Hippocampal formation (tissue), 2 donors: ENCODE measurements at regions not wholly inside any gene's neighbourhood (a gene's known extent, or its start where the extent isn't known, plus 50 kb on each side); places are given as distances from the start of the nearest gene placed in this dataset.
A peak's percentile ranks its signal among the peaks of the same experiment; 100 is the strongest.

ENCODE experiments used
- DNase-seq, 2 donors: peaks; one replicate each; lab custom pipeline; 2025; lab: John Stamatoyannopoulos, UW

DNA sequence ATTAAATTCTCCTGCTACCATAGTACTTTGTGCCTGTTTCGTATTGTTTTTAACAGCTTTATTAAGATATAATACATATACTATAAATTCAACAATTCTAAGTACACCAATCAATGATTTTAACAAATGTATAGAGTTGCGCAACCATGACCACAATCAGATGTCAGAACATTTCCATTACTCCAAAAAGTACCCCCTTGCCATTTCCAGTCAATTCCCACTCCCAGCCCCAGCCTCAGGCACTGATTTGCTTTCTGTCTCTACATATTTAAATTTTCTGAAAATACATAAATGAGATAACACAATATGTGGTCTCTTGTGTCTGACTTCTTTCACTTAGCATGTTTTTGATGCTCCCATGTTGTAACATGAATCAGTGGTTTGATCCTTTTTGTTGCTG is 193.9 kb downstream of the FIGN start:
- no peak for DNase-seq

DNA sequence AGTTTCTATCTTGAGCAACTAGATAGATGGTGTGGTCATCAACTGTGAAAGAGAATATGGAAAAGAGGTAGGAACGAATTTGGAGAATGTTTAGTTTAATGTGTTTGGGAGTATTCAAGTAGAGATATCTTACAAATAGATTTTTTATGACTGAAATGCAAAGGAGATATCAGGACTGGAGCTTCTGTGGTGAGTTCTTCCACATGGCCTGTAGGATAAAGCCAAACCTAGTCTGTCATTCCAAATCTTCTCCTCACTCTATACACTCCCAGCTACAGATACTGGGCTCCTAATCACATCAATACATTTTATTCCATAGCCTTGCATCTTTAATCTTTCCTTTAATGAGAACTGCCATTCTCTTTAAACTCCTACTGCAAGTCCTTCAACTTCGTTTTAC is 194.3 kb downstream of the FIGN start:
- DNase-seq: no peak

DNA sequence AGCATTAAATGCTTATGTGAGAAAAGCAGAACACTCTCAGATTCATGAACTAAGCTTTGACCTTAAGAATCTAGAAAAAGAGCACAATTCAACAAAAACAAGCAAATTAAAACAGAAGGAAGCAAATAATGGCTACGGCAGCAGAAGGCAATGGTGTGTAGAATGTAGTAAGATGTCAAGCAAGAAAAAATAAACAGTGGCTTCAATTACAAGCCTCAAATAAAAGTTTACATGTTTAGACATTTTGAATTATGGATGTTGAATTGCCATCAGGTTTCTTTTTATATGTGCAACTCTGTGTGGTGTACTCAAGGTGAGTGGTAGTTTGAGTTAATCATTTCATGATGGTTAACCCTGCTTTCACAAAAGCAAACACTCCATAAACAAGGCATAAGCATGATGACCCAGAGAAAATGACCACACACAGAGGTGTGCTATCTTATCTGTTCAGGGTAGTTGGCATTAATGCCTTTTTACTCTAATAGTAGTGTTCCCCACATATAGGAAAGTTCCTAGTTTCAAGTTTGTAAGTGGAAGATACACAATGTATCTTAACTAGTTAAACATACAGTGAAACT is 207.1 kb downstream of the FIGN start:
- no peak for DNase-seq

DNA sequence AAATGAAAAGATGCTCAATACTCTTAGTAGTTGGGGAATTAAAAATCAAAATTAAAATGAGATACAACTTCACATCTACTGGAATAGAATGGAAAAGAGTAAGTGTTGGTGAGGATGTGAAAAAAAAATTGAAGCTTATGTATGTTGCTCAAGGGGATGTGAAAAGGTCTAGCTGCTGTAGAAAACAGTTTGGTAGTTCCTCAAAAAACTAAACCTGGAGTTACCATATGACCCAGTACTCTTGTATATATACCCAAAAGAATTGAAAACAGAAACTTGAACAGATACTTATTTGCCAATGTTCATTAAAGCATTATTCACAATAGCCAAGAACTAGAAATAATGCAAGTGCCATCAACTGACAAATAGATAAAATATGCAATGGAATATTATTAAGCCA is 208.4 kb downstream of the FIGN start:
- DNase-seq: no peak

DNA sequence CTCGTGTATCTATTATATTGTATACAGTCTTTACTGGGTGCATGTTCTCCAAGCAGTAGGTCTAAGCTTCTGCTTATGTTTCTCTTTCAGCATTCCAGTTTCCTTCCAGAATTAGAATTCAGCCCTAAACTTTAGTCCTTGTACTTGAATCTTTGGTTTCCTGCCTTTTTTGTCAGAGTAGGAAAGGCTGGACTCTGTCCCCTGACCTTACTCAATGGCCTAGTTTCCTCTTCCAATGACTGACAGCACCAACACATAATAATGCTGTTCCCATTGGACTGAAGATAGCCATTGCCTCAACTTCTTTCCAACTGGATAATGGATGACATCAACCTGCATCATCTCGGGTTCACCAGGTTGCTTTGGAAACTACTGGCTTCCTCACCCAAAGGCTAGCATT is 217.0 kb downstream of the FIGN start:
- no peak for DNase-seq

DNA sequence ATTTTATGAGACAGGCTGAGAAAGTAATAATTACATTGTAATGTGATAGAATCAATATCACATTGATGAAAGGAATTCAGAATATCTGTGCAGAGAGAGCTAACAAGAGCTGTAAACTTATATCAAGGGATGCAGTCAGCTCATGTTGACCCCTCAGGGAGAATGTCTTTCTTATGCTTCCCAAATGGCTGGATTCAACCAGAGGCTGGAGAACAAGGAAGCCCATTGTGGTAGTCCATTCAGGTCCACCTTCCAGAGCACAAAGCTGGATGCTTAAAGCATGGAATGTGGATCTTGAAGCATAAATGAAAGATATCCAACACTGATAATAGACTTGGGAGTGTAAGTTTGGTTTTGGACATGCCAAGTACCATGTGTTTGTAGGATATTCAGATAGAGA is 220.0 kb downstream of the FIGN start:
- DNase-seq: no peak

DNA sequence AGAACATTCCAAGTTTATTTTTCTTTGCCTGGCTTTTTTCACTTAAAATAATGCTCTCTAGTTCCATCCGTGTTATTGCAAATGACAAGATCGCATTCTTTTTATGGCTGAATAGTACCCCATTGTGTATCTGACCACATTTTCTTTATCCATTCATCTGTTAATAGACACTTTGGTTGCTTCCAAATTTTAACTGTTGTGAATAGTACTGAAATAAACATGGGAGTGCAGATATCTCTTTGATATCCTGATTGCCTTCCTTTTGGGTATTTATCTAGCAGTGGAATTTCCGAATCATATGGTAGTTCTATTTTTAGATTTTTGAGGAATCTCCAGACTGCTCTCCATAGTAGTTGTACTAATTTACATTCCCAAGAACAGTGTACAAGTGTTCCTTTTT is 230.5 kb downstream of the FIGN start:
- DNase-seq: peak in 1 of 2 donors; percentile 1

DNA sequence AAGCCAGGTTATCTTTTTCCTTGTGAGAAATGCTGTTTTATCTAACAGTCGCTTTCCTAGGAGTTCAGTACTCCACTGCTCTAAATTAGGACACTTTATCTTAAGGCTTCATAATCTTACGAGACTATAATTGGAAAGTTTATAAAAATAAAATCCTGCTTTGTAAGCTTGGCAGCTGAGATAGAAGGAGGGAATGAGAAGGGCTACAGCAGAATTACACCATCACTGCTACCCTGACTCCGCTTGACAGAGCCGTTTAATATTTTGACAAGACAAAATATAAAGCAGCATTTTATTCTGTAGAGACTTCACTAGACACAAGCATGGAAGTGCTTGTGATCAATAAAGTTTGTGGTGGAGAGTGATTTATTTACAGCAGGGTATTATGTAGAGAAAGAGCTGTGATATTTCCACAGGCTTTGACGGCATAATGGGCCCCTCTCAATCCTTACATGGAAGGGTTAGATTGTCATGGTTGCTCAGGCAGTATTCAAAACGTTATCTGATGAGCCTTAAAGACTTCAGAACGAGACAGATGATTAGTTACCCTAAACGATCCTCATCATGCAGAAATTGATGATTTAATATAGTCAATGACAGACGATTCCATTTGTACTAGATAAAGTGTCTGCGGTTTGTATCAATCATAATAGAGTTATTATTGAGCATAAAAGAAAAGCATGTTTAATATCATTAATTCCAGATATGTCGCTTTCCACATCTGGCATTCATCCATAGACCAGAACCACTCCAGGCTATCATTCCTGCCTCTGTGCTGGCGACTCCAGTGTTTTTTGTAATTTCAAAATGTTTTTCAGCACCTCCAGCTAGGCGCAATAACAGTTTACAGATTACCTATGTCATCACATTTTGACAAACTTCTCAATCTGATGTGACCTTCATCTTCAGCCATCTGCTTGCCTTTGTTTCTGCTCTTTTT is 242.2 kb downstream of the FIGN start:
- no peak for DNase-seq

DNA sequence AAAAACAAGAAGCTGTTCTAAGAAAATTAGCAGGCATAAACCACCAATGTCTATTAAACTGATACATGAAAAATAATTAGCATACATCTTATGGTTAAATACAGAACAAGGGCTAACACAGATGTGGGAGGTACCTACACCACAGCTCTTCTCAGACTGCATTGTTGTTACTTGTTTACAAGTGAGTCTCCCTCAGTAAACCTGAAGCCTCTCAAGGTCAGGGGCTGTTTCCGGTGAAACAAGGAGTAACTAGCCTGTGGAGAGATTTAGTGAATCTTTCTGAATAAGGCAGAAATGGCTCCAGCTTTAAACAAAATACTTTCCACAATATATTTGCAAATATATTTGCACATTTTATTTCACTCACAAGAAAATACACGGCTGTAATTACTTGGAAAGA is 244.0 kb downstream of the FIGN start:
- DNase-seq: no peak

DNA sequence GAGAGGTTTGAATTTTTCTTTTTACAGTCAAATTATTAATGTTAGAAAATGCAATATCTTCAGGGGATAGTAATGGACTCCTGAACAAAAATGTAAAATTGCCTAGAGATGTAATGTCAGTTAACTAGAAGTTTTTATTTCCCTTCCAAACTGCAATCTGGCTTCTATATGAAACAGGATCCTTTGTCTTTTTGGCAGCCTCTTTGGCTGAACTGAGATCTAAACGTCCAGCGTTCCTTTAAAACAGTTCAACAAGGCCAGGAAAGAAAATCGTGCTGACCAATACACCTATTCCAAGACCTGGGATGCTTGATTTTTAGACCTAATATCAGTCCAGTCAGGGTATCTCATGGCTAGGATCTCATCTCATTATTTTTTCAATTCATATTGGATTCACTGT is 245.5 kb downstream of the FIGN start:
- no peak for DNase-seq

DNA sequence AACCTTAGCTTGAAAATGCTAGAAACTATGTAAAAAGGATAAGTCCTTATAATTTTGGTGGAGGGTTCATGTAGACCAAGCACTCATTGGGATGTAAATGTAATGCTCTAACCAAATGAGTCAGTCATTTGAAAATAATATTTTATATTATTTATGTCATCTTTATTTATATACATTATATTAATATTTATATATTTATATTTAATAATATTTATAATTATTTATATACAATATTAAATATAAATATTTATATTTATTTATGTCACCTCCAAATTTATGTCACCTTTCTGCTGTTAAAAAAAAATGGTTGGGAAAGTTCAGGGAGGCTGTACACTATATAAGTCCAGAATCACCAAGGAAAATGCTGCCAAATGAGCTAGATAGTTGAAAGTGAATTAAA is 254.3 kb downstream of the FIGN start:
- no peak for DNase-seq

DNA sequence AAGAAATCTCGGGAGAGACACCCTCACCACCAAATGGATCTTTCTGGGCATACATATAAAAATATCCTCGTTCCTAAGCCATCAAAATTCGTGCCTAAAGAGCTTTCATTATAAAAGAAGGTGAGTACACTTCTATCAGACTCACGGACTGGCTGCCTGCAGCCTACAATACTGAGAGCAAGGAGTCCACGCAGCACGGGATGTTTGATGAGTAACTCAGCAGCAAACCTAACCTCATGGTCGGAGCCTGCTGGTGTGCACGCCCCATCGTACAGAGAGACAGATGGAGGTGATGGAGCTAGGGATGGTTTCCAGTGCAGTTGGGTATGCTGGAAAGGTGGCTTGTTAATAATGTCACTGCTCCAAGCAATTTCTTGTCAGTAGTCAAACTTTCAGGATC is 256.2 kb downstream of the FIGN start:
- DNase-seq: no peak

DNA sequence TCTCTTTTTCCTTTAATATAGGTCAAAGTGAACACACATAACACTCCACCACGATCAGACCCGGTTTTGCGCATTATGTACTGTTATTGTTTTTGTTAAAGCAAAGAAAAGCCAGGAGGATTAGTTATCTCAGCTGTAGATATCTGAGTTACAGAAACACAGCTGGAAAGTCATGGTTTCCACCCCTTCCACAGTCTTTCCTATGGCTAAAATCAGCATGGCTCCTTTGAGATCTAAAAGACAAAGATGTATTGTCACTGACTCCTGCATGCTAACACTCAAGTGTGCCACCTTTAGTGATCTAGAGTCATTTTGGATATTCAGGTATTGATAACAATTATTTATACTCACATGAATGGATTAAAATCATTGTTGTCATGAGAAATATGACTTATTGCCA is 260.0 kb downstream of the FIGN start:
- no peak for DNase-seq

DNA sequence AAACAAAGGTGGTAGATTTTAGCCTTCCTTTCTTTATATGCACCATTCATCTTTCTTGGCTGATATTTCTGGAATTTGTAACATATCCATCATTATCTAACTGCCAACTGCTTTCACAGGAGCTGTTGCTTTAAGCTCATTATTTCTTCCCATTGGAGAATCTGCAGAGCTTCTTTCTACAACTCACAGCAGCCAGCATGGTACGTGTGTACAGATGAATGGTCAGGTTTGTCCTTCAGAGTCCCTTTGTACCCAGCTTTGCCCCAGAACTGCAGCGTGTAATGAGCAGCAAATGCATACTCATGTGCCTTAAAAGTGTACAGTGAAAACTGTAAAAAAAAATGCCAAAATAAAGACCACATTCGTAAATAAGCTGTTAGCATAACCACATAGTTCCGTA is 260.9 kb downstream of the FIGN start:
- no peak for DNase-seq

DNA sequence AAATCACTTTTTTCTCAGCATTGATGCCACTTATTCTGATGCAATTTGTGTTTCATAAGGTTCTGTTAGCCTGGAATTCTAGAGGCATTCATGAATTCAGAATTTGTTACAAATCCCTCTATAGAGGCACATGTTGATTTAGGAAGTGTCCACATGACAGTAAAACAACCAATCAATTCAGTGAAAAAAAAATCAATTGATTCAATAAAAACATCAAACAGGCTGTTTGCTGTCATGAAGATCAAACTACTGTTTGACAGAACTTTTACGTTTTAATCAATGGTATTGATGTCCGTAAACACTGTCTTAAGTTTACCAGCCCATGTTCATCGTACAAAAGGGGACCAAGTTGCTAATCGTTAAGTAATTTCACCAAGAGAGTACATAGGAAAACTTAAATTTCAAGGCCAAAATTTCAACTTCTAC is 261.5 kb downstream of the FIGN start:
- DNase-seq: no peak

DNA sequence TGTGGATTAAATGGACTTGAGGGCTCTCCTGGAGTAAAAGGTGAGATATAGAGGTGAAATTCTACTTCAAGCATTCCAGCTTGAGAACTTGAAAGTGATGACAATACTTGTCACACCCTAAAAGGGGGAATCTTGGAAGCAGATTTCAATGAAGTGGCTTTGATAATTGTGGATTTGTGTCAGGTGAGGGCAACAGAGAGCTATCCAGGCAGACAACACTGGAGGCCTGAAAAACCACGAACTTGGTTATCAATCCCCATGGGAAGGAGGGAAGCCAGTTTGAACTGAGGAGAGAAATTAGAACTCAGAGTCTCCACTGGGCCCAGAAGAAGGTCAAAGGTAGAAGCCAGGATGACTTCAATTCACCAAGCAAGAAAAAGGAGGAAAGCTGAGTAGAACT is 263.9 kb downstream of the FIGN start:
- peak in 1 of 2 donors; percentile 11 for DNase-seq

DNA sequence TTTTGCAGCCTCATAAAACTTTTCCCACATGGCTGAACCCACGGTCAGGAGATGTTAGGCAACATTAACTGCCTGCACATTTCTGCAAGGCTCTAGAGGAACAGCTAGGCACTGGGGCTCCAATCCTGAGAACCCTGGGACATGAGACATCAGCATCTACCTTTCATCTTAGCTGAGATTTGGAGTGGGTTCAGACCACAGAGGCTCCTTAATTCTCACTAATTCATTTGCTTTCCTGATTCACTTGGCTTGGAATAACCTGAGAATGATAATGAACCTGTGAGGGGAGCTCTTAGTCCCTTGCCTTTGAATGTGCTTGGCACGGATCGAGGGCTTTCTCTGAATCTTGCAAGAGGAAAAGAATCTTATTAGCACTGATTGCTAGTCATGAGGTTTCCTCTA is 266.2 kb downstream of the FIGN start:
- peak; percentile 3 to 6 for DNase-seq

DNA sequence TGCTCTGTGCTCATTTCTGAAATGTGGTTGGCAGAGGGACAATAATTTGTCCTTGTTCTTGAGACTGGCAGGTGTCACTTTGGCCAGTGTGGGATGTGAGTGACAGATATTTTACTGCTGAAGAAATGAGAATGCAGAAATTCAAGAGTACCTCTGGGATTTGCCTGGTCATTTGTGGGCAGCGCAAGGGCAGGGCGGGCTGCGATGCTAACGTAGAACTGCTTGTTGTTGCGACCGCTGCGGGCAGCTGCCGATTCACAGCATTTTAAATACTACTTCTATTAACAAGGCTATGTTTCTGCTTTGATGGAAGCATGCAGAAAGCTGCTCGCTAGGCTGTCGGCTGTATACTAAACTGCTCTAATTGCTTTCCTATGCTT is 268.6 kb downstream of the FIGN start:
- peak in 1 of 2 donors; percentile 3 for DNase-seq

DNA sequence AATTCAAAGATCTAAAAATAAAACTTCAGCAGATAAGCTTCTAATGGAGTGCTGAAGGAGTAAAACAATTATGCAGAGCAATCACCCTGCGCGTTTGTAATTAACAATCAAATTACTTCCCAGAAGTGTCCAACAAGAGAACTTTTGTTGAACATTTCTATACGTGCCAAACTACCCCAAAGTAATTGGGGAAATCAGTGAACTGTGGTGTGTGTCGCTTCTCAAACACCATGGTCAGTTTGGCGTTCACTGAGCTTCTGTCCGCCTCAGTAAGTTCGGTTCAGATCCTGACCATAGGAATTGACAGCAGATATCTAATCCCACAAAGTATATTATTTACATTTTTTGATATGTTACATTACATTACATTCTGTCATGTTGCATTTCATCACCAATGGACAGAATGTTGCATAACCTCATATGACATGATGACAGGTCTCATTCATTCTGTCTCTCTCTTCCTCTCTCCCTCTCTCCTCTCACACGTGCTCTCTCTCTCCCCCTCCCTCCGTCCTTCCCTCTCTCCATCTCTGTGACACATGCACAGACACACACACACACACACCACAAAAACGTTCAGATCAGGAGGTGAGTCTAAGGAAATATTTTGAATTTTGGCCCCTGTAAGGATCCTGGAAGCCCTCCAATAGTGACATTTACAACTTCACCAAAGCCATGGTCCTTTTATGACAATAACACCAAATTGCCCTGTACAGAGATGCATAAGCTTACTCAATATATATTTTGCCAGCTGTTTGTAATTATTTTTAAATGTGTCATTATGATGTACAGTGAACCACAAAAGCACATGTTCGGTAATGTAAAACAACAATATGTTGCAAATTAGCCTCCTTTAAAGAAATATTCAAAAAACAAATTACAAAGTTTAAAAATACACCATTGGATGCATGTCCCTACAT is 269.2 kb downstream of the FIGN start:
- DNase-seq: no peak

DNA sequence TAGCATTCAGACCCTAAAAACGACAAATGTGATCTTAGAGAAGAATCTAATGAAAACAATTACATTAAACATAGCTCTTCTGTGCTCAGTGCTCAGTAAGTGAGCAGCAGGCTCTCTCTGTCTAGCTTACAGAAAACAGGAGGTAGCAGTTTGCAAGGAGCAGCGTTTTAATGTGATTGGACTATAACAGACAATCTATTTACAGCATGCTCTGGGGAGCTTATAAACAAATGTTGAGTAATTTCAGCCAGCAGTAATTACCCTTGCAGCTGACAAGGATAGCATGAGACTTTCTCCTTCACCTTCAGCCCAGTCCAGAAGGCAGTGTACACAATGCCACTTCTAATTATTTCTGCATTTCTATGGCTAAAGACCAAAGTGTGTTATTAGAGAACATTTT is 270.4 kb downstream of the FIGN start:
- DNase-seq: no peak

DNA sequence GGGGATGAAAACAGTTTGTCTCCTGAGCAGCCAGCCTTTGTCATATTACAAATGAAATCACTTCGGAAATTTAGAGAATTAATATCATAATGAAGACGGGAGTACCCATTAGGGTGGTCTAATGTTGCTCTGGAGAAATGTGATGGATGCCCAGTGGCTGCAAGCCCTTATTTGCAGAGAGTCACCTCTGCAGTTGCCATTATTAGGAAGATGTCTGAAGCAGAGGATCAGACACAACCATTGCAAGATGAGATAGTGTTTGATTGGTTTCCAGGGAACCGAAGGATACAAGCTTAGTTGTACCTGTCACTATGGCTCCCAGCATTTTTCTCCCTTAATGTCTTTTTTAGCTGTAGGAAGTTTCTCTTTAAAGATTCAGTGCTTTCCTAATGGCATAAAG is 272.4 kb downstream of the FIGN start:
- no peak for DNase-seq

DNA sequence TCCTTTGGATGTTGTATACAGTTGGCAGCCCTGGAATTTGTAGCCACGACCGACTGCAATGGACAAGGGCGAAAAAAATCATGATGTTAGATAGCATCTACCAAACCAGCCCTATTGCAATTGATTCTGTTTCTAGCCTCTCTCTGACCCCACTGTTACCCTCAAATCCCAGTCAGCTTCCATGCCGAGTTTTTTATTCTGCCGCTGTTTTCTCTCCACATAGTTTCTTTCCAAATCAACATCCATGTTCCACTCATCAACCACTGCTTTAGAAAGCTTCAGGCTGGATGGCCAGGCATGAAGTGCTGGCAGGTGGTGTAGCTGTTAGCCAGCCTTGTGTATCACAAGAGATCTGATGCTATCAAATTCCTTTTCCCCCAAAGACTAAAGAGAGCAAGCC is 272.8 kb downstream of the FIGN start:
- no peak for DNase-seq

DNA sequence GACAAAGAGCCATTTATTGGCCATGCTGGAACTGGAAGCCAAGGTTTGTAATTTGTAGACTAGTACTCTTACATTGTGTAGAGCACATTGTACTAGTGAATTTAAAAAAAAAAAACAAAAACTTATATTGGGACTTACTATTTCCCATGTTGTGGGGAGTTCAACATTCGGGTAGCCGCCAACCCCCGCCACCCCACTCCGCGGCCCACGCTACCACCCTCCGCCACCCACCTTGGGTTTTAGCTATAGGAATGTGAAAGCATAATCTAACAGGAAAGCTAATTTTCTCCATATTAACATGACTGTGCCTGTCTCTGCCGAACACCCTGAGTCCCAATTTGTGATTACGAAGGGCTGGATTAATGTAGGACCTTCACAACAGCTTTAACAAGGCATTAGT is 275.8 kb downstream of the FIGN start:
- DNase-seq: no peak
